Sigmoid colon (tissue), 4 donors: ENCODE measurements at regions not wholly inside any gene's neighbourhood (a gene's known extent, or its start where the extent isn't known, plus 50 kb on each side); places are given as distances from the start of the nearest gene placed in this dataset.

ENCODE experiments used
- EP300 ChIP-seq, 4 donors: sonication (generic); formaldehyde crosslinking; IDR thresholded peaks; one replicate each; pipeline ENCODE4 v1.6.1; 2017; ENCODE audit warnings: antibody characterized with exemption in 4 of 4
- POLR2A ChIP-seq, 2 donors: fragments of 450-650 bp; IDR thresholded peaks; one replicate each; pipeline ENCODE4 v1.6.1; 2016; ENCODE audit warnings: antibody characterized with exemption in 2 of 2, mild to moderate bottlenecking in 2 of 2, moderate library complexity in 2 of 2
- POLR2AphosphoS5 ChIP-seq, 4 donors: sonication (generic); formaldehyde crosslinking; IDR thresholded peaks; one replicate each; pipeline ENCODE4 v1.6.1; 2017; ENCODE audit warnings: antibody characterized with exemption in 4 of 4
- TF ChIP-seq, protein P1 (sequence below), 4 experiments: fragments of 450-650 bp in 3 of 4; fragments of 200-600 bp in 1 of 4; IDR thresholded peaks; one replicate each; pipeline ENCODE4 v1.5.1; 2016 to 2019; ENCODE audit warnings: antibody characterized with exemption in 4 of 4, mild to moderate bottlenecking in 3 of 4, moderate library complexity in 2 of 4

GRCh38 chr6:94600636-94601035, 976.7 kb upstream of the MANEA start:
- TF ChIP-seq POLR2A (IDR thresholded peaks at IDR 0.05), result no peak
- TF ChIP-seq, protein P1, sequence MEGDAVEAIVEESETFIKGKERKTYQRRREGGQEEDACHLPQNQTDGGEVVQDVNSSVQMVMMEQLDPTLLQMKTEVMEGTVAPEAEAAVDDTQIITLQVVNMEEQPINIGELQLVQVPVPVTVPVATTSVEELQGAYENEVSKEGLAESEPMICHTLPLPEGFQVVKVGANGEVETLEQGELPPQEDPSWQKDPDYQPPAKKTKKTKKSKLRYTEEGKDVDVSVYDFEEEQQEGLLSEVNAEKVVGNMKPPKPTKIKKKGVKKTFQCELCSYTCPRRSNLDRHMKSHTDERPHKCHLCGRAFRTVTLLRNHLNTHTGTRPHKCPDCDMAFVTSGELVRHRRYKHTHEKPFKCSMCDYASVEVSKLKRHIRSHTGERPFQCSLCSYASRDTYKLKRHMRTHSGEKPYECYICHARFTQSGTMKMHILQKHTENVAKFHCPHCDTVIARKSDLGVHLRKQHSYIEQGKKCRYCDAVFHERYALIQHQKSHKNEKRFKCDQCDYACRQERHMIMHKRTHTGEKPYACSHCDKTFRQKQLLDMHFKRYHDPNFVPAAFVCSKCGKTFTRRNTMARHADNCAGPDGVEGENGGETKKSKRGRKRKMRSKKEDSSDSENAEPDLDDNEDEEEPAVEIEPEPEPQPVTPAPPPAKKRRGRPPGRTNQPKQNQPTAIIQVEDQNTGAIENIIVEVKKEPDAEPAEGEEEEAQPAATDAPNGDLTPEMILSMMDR (IDR thresholded peaks at IDR 0.05), result no peak
- no peak for TF ChIP-seq EP300 (IDR thresholded peaks at IDR 0.05)
- no peak for TF ChIP-seq POLR2AphosphoS5 (IDR thresholded peaks at IDR 0.05)
